ENCODE measurements at regions not wholly inside any gene's neighbourhood (a gene's known extent, or its start where the extent isn't known, plus 50 kb on each side); places are given as distances from the start of the nearest gene placed in this dataset.

GRCh38 chr12:17416748-17417147 is 673.2 kb downstream of the RERGL start:
- TF ChIP-seq CTCF (IDR thresholded peaks at IDR 0.05; ENCODE audit: partially characterized antibody, unreplicated experiment) = no peak
- Mint-ChIP-seq H3K27ac (ENCODE audit: unreplicated experiment) (no peak overlapping the region), H3K36me3 (ENCODE audit: unreplicated experiment) (no peaks in the 10 kb centered on the region), H3K27me3 (ENCODE audit: unreplicated experiment) (no peaks in the 10 kb centered on the region), H3K4me1 (ENCODE audit: low read depth, unreplicated experiment) (no peaks in the 10 kb centered on the region), H3K4me3 (ENCODE audit: unreplicated experiment) (no peak overlapping the region), H3K9me3 (ENCODE audit: unreplicated experiment) (no peaks in the 10 kb centered on the region)
- no peak for DNase-seq

GRCh38 chr12:17414596-17414995 is 675.4 kb downstream of the RERGL start:
- no peak for TF ChIP-seq CTCF (IDR thresholded peaks at IDR 0.05; ENCODE audit: partially characterized antibody, unreplicated experiment)
- no peaks in the 10 kb centered on the region for H3K36me3 Mint-ChIP-seq (ENCODE audit: unreplicated experiment)
- no peak overlapping the region for H3K27ac Mint-ChIP-seq (ENCODE audit: unreplicated experiment)
- no peak overlapping the region for H3K4me3 Mint-ChIP-seq (ENCODE audit: unreplicated experiment)
- H3K9me3 Mint-ChIP-seq (ENCODE audit: unreplicated experiment) = peaks cover under 1% of the 10 kb centered on the region
- no peak for DNase-seq
- H3K4me1 Mint-ChIP-seq (ENCODE audit: low read depth, unreplicated experiment) = no peaks in the 10 kb centered on the region
- no peaks in the 10 kb centered on the region for H3K27me3 Mint-ChIP-seq (ENCODE audit: unreplicated experiment)

DNA sequence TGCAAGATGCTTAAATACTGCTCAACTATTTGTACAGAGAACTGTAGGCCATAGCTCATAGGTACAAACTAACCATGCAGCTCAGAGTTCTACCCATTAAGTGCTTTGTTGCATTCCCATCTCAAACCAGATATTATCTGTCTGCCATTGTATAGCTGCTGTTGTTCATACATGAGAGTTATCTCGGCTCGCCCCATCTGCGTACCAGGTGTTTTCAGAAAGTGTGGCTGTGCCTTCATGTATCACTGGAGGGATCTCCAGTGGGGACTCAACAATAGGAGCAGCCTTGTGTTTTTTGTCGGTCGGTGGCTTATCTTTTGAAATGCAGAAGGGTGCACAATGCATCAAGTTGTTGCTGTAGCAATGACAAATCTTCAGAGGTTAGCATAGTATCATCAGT is 678.3 kb downstream of the RERGL start:
- H3K27ac Mint-ChIP-seq (ENCODE audit: unreplicated experiment) = no peak overlapping the region
- DNase-seq = no peak
- H3K9me3 Mint-ChIP-seq (ENCODE audit: unreplicated experiment) = peaks cover 2% of the 10 kb centered on the region
- no peak overlapping the region for H3K4me3 Mint-ChIP-seq (ENCODE audit: unreplicated experiment)
- peaks cover 2% of the 10 kb centered on the region for H3K27me3 Mint-ChIP-seq (ENCODE audit: unreplicated experiment)
- no peaks in the 10 kb centered on the region for H3K36me3 Mint-ChIP-seq (ENCODE audit: unreplicated experiment)
- no peaks in the 10 kb centered on the region for H3K4me1 Mint-ChIP-seq (ENCODE audit: low read depth, unreplicated experiment)
- no peak for TF ChIP-seq CTCF (IDR thresholded peaks at IDR 0.05; ENCODE audit: partially characterized antibody, unreplicated experiment)

GRCh38 chr12:17388679-17389078 is 701.3 kb downstream of the RERGL start:
- Mint-ChIP-seq H3K9me3 (ENCODE audit: unreplicated experiment) (no peaks in the 10 kb centered on the region), H3K4me1 (ENCODE audit: low read depth, unreplicated experiment) (no peaks in the 10 kb centered on the region), H3K4me3 (ENCODE audit: unreplicated experiment) (no peak overlapping the region), H3K36me3 (ENCODE audit: unreplicated experiment) (no peaks in the 10 kb centered on the region), H3K27me3 (ENCODE audit: unreplicated experiment) (no peaks in the 10 kb centered on the region), H3K27ac (ENCODE audit: unreplicated experiment) (no peak overlapping the region)
- no peak for TF ChIP-seq CTCF (IDR thresholded peaks at IDR 0.05; ENCODE audit: partially characterized antibody, unreplicated experiment)
- DNase-seq = no peak

- Mint-ChIP-seq H3K9me3 (ENCODE audit: unreplicated experiment) (no peaks in the 10 kb centered on the region), H3K4me1 (ENCODE audit: low read depth, unreplicated experiment) (no peaks in the 10 kb centered on the region), H3K4me3 (ENCODE audit: unreplicated experiment) (no peak overlapping the region), H3K27ac (ENCODE audit: unreplicated experiment) (no peak overlapping the region), H3K36me3 (ENCODE audit: unreplicated experiment) (no peaks in the 10 kb centered on the region), H3K27me3 (ENCODE audit: unreplicated experiment) (no peaks in the 10 kb centered on the region)
- no peak for DNase-seq
- TF ChIP-seq CTCF (IDR thresholded peaks at IDR 0.05; ENCODE audit: partially characterized antibody, unreplicated experiment) = no peak
Measured at GRCh38 chr12:17383321-17383720, 706.7 kb downstream of the RERGL start.
